Hippocampal formation (tissue), 2 donors: ENCODE measurements at regions not wholly inside any gene's neighbourhood (a gene's known extent, or its start where the extent isn't known, plus 50 kb on each side); places are given as distances from the start of the nearest gene placed in this dataset.

Source experiments
- DNase-seq, 2 donors: peaks; one replicate each; lab custom pipeline; 2025; lab: John Stamatoyannopoulos, UW

- DNase-seq: no peak
Observed at GRCh38 chr12:90311561-90311960, 602.9 kb upstream of the ATP2B1 start.

- DNase-seq: no peak
Observed at GRCh38 chr12:90305379-90305778, 596.7 kb upstream of the ATP2B1 start.

- no peak for DNase-seq
Observed at GRCh38 chr12:90304231-90304630, 595.6 kb upstream of the ATP2B1 start.

GRCh38 chr12:90303771-90304170, 595.1 kb upstream of the ATP2B1 start:
- DNase-seq: no peak

- DNase-seq: no peak
Observed at GRCh38 chr12:90301561-90302133, 593.0 kb upstream of the ATP2B1 start.

GRCh38 chr12:90301095-90301494, 592.5 kb upstream of the ATP2B1 start:
- DNase-seq: no peak

DNA sequence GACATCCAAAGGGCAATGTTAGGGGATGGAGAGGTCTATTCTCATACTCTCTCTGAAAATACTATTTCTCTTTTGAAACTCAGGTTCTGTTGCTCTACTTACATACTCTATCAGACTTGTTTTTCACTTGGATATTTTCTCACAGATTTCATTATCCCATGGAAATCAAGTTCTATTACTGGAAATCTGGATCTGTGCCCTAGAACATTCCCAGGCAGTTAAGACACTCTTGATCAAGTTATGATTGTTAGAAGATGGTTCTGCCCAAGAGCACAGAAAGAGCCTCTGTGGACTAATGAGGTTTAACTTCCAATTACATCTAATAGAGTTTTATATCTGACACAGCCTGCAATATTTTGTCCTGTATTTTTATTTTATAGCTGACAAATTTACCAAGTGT, 591.0 kb upstream of the ATP2B1 start:
- no peak for DNase-seq

DNA sequence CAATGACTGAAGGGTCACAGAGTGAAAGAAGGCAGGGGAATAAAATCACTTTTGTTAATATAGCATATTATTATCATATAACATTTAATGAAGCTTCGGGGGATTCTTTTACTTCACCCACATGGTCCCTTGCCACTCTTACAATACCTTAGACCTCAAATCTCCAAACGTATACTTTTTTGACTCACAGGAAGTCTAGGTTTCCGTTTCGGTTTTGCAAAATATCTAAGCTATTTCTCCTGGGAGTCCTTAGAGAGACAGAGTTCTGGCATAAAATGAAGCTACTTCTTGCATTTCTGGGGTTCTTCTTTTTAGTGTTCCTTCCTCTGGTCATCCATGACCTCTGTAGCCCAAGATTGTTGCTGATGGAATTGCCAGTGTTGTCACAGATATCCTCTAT, 590.5 kb upstream of the ATP2B1 start:
- no peak for DNase-seq

DNA sequence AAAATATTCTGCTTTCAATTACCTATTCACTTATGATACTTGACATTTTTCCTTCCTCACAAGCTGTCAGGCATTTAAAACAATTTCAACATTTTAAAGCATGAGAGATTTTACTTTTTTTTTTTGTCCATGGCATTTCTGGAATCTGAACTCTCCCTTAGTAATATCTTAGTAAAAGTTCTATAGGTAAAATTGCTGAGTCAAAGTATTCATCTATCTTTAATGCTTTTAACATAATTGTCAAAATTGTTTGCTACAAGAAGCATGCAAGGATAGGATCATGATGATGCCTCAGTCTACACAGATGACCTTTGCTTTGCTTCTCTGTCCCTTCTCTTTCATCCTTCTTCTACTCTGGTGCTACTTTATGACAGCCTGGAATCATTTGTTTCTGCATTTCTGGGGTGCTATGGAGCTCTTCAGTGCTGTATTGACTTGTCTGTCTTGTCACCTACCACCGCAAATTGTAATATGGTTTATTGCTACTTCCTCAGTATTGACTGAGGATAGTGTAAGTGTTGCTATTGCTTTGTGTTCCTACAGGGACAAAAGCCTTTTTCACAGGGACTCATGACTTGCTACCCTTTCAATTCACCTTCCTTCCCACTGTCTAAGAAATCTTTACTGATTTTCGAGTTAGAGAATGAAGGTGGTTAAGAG, 589.8 kb upstream of the ATP2B1 start:
- DNase-seq: no peak

DNA sequence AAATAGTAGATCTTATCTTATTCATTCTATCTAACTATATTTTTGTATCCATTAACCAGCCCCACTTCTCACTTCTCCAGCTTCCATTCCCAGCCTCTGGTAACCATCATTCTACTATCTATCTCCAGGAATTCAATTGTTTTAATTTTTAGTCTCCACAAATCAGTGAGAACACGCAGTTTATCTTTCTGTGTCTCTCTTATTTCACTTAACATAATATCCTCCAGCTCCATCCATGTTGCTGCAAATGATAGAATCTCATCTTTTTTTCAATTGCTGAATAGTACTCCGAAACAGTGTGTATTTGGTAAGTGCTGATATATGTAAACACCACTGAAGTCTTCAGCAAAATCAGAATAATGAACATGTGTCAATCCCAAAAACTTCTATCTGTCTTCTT, 587.2 kb upstream of the ATP2B1 start:
- DNase-seq: no peak

GRCh38 chr12:90292183-90292582, 583.5 kb upstream of the ATP2B1 start:
- no peak for DNase-seq

- DNase-seq: no peak
Observed at GRCh38 chr12:90290980-90291975, 582.6 kb upstream of the ATP2B1 start.

DNA sequence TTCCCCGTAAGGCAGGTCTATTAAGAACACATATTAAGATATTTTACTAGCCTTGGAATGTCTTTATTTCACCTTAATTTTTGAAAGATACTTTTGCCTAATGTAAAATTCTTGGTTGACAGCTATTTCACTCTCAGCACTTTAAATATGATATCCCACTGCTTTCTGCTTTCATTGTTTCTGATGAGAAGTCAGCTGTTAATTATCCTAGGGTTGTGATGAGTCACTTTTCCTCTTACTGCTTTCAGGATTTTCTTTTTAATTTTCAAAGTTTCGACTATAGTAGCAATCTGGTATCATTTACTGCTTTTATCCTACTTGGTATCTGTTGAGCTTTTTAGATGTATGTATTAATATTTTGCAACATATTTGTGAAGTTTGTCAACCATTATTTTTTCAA, 578.9 kb upstream of the ATP2B1 start:
- DNase-seq: no peak

DNA sequence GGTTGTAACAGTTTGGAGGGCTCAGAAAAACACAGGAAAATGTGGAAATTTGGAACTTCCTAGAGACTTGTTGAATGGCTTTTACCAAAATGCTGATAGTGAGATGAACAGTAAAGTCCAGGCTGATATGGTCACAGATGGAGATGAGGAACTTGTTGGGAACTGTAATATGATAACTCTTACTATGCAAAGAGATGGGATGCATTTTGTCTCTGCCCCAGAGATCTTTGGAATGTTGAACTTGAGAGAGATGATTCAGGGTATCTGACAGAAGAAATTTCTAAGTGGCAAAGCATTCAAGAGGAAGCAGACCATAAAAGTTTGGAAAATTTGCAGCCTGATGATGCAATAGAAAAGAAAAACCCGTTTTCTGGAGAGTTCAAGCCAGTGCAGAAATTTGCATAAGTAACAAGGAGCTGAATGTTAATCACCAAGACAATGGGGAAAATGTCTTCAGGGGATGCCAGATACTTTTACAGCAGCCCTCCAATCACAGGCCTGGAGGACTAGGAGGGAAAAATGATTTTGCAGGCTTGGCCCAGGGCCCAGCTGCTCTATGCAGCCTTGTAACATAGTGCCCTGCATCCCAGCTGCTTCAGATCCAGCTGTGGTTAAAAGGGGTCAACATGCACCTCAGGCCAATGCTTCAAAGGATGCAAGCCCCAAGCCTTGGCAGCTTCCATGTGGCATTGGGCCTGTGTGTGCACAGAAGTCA, 572.7 kb upstream of the ATP2B1 start:
- no peak for DNase-seq

DNA sequence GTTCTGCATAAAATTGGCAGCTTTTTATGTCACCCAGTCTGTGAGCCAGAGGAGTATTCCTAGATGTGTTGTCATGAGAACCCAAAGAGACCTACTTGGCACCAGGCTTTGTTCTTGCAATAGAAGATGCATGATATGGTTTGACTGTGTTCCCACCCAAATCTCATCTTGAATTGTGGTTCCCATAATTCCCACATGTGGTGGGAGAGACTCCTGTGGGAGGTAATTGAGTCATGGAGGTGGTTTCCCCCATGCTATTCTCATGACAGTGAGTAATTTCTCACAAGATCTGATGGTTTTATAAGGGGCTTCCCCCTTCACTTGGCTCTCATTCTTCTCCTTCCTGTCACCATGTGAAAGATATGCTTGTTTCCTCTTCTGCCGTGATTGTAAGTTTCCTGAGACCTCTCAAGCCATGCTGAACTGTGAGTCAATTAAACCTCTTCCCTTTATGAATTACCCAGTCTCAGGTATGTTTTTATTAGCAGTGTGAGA, 572.0 kb upstream of the ATP2B1 start:
- no peak for DNase-seq

- no peak for DNase-seq
Observed at GRCh38 chr12:90280033-90280432, 571.4 kb upstream of the ATP2B1 start.

GRCh38 chr12:90275088-90275487, 566.5 kb upstream of the ATP2B1 start:
- DNase-seq: no peak

- DNase-seq: no peak
Observed at GRCh38 chr12:90274407-90274806, 565.8 kb upstream of the ATP2B1 start.

DNA sequence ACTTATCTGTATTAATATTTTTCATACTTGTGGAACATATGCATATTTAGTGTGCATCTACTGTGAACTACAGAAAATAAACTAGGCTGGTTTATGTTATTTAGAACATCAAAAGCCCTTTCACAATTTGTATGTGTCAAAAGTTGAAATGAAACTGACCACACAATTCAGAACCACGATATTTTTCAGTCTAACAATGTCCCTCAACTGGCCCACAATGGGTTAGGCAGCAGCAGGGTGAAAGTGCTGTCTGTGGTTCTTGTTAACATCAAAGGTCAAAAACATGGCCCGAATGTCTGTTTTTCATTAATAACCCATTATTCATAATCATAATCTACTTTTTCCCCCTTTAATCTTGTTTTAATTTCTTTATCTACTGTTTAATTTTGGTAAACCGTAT, 559.9 kb upstream of the ATP2B1 start:
- DNase-seq: no peak

DNA sequence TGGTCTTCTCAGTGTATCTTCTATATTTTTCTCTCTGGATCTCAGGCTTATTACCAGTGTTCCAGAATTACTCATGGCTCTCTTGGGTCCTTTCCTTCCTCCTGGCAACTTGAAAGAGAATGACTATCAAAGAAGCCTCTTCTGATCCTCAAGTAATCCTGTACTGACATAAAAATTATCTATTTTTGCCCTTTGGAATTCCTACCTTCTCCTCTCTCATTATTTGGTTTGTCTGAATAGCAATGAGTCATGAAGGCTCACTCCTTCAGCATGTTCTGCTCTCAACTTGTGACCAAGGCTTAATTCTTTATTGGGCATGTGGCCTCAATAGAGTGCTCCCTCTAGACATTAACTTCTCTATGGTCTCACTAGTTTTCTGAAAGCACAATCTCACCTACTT, 553.6 kb upstream of the ATP2B1 start:
- no peak for DNase-seq

DNA sequence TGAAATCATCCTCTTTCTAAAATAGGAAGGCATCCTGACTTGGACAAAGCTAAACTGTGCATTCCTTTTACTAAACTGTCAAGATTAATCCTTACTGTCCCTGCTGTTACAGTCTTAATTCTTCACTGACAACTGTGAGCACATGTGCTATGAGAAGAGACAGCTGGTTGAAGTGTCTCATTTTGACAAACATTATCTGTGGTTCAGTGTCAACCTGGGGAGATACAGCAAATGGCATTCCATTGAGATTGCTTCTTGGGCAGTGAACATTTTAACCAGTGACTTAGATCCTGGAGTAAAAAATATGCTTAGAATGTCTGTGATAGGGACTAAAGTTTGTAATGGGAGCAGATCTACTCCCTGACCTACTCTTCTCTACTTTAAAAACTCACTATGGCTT, 552.6 kb upstream of the ATP2B1 start:
- no peak for DNase-seq

- DNase-seq: no peak
Observed at GRCh38 chr12:90260136-90260535, 551.5 kb upstream of the ATP2B1 start.
